ENCODE measurements at regions not wholly inside any gene's neighbourhood (a gene's known extent, or its start where the extent isn't known, plus 50 kb on each side); places are given as distances from the start of the nearest gene placed in this dataset.

- H3K14ac ChIP-seq (ENCODE audit: insufficient read depth, low read length): no peak overlapping the region; the same call in 1 of the 2 replicates
- no peak overlapping the region for H3K4me2 ChIP-seq (ENCODE audit: insufficient read depth, insufficient read length, low read length)
- H2AK5ac ChIP-seq (ENCODE audit: insufficient read length, low read length): no peak overlapping the region
These were observed 344.1 kb downstream of the CDC5L start for GRCh38 chr6:44731485-44732095.

More at GRCh38 chr6:44731485-44732095, 344.1 kb downstream of the CDC5L start:
- Histone ChIP-seq H4K20me1 (ENCODE audit: control insufficient read depth, insufficient read depth, insufficient read length) (no peaks in the 10 kb centered on the region), H4K8ac (replicated peaks; ENCODE audit: insufficient read length, low read depth, low read length) (no peak overlapping the region), H3K27me3 (ENCODE audit: insufficient read depth, low read length) (no peaks in the 10 kb centered on the region), H3K9ac (ENCODE audit: extremely low read depth, insufficient read length, low read length) (no peak overlapping the region), H2BK20ac (ENCODE audit: low read depth, low read length, poor library complexity, severe bottlenecking) (no peak overlapping the region), H3K9me3 (ENCODE audit: control insufficient read depth, low read depth, low read length) (no peaks in the 10 kb centered on the region), H4K91ac (ENCODE audit: insufficient read length, low read depth, low read length) (no peak overlapping the region), H3K4ac (ENCODE audit: low read depth, low read length) (no peak overlapping the region), H3K79me2 (ENCODE audit: insufficient read depth, low read length) (no peaks in the 10 kb centered on the region), H2BK15ac (ENCODE audit: low read depth, low read length) (no peak overlapping the region), H3K4me1 (ENCODE audit: insufficient read depth, low read length) (no peaks in the 10 kb centered on the region), H3K56ac (ENCODE audit: insufficient read length, low read depth, low read length) (no peak overlapping the region), H3K18ac (ENCODE audit: insufficient read length, low read depth, low read length) (no peak overlapping the region), H3K23ac (ENCODE audit: insufficient read length, low read depth, low read length) (no peak overlapping the region), H4K5ac (ENCODE audit: insufficient read length, low read depth, low read length) (no peak overlapping the region), H3K79me1 (ENCODE audit: insufficient read depth, low read depth, low read length, poor library complexity, severe bottlenecking) (no peaks in the 10 kb centered on the region), H2BK12ac (ENCODE audit: insufficient read length, low read depth, low read length) (no peak overlapping the region), H2BK5ac (ENCODE audit: insufficient read length, low read length) (no peak overlapping the region), H2BK120ac (ENCODE audit: low read depth, low read length, poor library complexity, severe bottlenecking) (no peak overlapping the region), H3T11ph (ENCODE audit: low read length) (no peak overlapping the region), H3K27ac (ENCODE audit: insufficient read length, low read depth, low read length) (no peak overlapping the region), H3K23me2 (ENCODE audit: insufficient read length, low read depth, low read length, poor library complexity, severe bottlenecking) (no peaks in the 10 kb centered on the region), H2AFZ (ENCODE audit: low read length) (no peak overlapping the region)
- peak; percentile 5 for DNase-seq
- H3K9me3 Mint-ChIP-seq: no peaks in the 10 kb centered on the region
- WGBS (ENCODE audit: extremely low coverage, insufficient read length, low lambda C conversion rate): no CpG with 5 or more reads among the region's 6 CpGs
- H3K27ac Mint-ChIP-seq: no peak overlapping the region
- no peak overlapping the region for H3K4me3 Mint-ChIP-seq
- no peaks in the 10 kb centered on the region for H3K36me3 Mint-ChIP-seq (ENCODE audit: insufficient read depth in 1 of 3, low read depth in 3 of 3)
- peaks cover 3 to 4% of the 10 kb centered on the region in 2 experiments; a peak in 1 of 4 replicates for H3K4me1 Mint-ChIP-seq
- no peak for TF ChIP-seq CTCF (conservative IDR thresholded peaks at IDR 0.05)
- peaks cover 3% of the 10 kb centered on the region for H3K27me3 Mint-ChIP-seq (ENCODE audit: low read depth)

Data from H9 (cell line).